Endothelial cell (in vitro differentiated cells): ENCODE measurements at regions not wholly inside any gene's neighbourhood (a gene's known extent, or its start where the extent isn't known, plus 50 kb on each side); places are given as distances from the start of the nearest gene placed in this dataset.
"Not testable (repeated sequence)": the region's sequence is repeated elsewhere in the genome, so short reads cannot be mapped to it uniquely, and the experiment has no call there.

Source experiments
- DNase-seq: peaks from one replicate; pipeline ENCODE4 v3.0.0; 2021; ENCODE audit warnings: low spot score
- H3K27ac Mint-ChIP-seq: one replicate; pipeline ENCODE4 v1.8.0; 2021; ENCODE audit warnings: mixed read lengths, inconsistent platforms; ENCODE audit not compliant: unreplicated experiment
- H3K27me3 Mint-ChIP-seq: one replicate; pipeline ENCODE4 v1.8.0; 2021; ENCODE audit warnings: mild to moderate bottlenecking, moderate library complexity, mixed read lengths, inconsistent platforms; ENCODE audit not compliant: unreplicated experiment
- H3K36me3 Mint-ChIP-seq: one replicate; pipeline ENCODE4 v1.8.0; 2021; ENCODE audit warnings: mild to moderate bottlenecking, low read depth, mixed read lengths, inconsistent platforms; ENCODE audit not compliant: unreplicated experiment
- H3K4me1 Mint-ChIP-seq: one replicate; pipeline ENCODE4 v1.8.0; 2021; ENCODE audit warnings: mild to moderate bottlenecking, mixed read lengths, inconsistent platforms; ENCODE audit not compliant: unreplicated experiment
- H3K4me3 Mint-ChIP-seq: one replicate; pipeline ENCODE4 v1.8.0; 2021; ENCODE audit warnings: mild to moderate bottlenecking, mixed read lengths, inconsistent platforms; ENCODE audit not compliant: unreplicated experiment
- H3K9me3 Mint-ChIP-seq: one replicate; pipeline ENCODE4 v1.8.0; 2021; ENCODE audit warnings: mixed read lengths, inconsistent platforms; ENCODE audit not compliant: unreplicated experiment
- CTCF ChIP-seq: fragments of 200-600 bp; sonication (generic); IDR thresholded peaks from one replicate; pipeline ENCODE4 v1.5.0; 2021; ENCODE audit warnings: antibody characterized with exemption; ENCODE audit not compliant: unreplicated experiment

GRCh38 chr2:62391696-62392095 lies 114.3 kb downstream of the TMEM17 start:
- Mint-ChIP-seq H3K4me3 (no peak overlapping the region), H3K4me1 (no peaks in the 10 kb centered on the region), H3K27me3 (peaks cover 2% of the 10 kb centered on the region), H3K36me3 (peaks cover 5% of the 10 kb centered on the region), H3K9me3 (no peaks in the 10 kb centered on the region), H3K27ac (no peak overlapping the region)
- DNase-seq = no peak
- no peak for TF ChIP-seq CTCF

GRCh38 chr2:62386378-62386777 lies 119.6 kb downstream of the TMEM17 start:
- H3K9me3 Mint-ChIP-seq, H3K27me3 Mint-ChIP-seq, H3K4me3 Mint-ChIP-seq, DNase-seq, H3K27ac Mint-ChIP-seq: not testable (repeated sequence)
- Mint-ChIP-seq H3K4me1 (peaks cover 17% of the 10 kb centered on the region), H3K36me3 (peaks cover 12% of the 10 kb centered on the region)

GRCh38 chr2:62383846-62384245 lies 122.1 kb downstream of the TMEM17 start:
- H3K4me3 Mint-ChIP-seq = peak overlapping the region; percentile 38
- no peak for TF ChIP-seq CTCF
- H3K27me3 Mint-ChIP-seq = peaks cover 7% of the 10 kb centered on the region
- no peak for DNase-seq
- no peaks in the 10 kb centered on the region for H3K9me3 Mint-ChIP-seq
- peak overlapping the region; percentile 38 for H3K27ac Mint-ChIP-seq
- peaks cover 32% of the 10 kb centered on the region for H3K4me1 Mint-ChIP-seq
- peaks cover 12% of the 10 kb centered on the region for H3K36me3 Mint-ChIP-seq

- Mint-ChIP-seq H3K36me3 (peaks cover 12% of the 10 kb centered on the region), H3K27me3 (peaks cover 8% of the 10 kb centered on the region), H3K9me3 (no peaks in the 10 kb centered on the region), H3K4me1 (peaks cover 32% of the 10 kb centered on the region), H3K27ac (peak overlapping the region; percentile 97), H3K4me3 (no peak overlapping the region)
- DNase-seq = no peak
- no peak for TF ChIP-seq CTCF
These were observed 123.2 kb downstream of the TMEM17 start for GRCh38 chr2:62382757-62383156.

GRCh38 chr2:62382122-62382521 lies 123.9 kb downstream of the TMEM17 start:
- Mint-ChIP-seq H3K36me3 (peaks cover 9% of the 10 kb centered on the region), H3K4me1 (peaks cover 32% of the 10 kb centered on the region), H3K4me3 (peak overlapping the region; percentile 56), H3K27ac (peak overlapping the region; percentile 97), H3K27me3 (peaks cover 8% of the 10 kb centered on the region), H3K9me3 (no peaks in the 10 kb centered on the region)
- DNase-seq = no peak
- no peak for TF ChIP-seq CTCF

GRCh38 chr2:62381656-62382055 lies 124.3 kb downstream of the TMEM17 start:
- Mint-ChIP-seq H3K27ac (peak overlapping the region; percentile 97), H3K9me3 (no peaks in the 10 kb centered on the region), H3K36me3 (peaks cover 7% of the 10 kb centered on the region), H3K4me1 (peaks cover 32% of the 10 kb centered on the region), H3K4me3 (peak overlapping the region; percentile 56), H3K27me3 (peaks cover 8% of the 10 kb centered on the region)
- TF ChIP-seq CTCF = no peak
- DNase-seq = no peak
